HG03060 (cell line): ENCODE measurements at regions not wholly inside any gene's neighbourhood (a gene's known extent, or its start where the extent isn't known, plus 50 kb on each side); places are given as distances from the start of the nearest gene placed in this dataset.

ENCODE experiments used
- ATAC-seq: cut with Tn5 transposase; IDR thresholded peaks from one replicate; pipeline ENCODE4 v1.9.1; 2021; ENCODE audit warnings: low read depth, moderate number of reproducible peaks; ENCODE audit not compliant: unreplicated experiment

DNA sequence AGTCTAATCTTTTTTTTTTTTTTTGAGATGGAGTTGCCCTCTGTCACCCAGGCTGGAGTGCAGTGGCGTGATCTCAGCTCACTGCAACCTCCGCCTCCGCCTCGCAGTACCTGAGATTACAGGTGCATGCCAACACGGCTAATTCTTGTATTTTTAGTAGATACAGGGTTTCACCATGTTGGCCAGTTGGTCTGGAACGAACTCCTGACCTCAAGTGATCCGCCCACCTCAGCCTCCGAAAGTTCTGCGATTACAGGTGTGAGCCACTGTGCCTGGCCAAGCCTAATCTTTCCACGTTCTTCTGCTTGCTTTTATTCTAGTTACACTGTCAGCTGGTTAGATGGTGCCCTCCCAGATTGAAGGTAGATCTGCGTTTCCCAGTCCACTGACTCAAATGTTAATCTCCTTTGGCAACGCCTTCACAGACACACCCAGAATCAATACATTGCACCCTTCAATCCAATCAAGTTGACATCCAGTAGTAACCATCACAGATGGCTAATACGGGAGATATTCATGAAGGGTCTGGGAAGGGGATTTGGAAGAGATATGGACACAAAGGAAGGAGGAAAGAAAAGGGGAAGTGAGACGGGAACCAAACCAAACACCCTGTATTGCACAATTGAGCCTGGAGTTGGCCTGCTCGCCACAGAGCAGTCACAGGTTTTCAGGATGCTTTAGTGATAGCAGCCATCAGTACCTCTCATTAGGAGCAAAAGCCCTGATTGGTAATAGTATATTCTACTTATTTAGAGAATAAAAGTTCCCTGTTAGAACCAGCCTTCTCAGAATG is 229.8 kb downstream of the PIK3C3 start:
- ATAC-seq: no peak

DNA sequence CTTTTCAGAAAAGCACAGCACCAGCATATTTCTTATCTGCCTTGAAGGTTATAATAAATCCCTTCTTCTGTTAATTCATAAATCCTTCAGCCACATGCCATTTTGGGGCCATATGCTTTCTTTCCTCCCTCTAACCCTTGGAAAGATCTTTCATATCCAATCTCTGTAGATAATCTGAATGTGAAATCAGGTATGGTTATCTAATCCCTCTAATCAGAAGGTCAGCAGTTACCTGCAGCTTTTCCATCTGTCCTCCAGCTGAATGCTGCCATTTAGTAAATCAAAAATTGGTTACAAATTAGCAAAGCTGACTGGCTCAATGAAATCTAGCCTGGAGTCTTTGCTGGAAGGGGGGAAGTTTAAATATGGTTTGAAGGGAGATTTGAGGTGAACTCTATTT is 230.5 kb downstream of the PIK3C3 start:
- ATAC-seq: no peak

DNA sequence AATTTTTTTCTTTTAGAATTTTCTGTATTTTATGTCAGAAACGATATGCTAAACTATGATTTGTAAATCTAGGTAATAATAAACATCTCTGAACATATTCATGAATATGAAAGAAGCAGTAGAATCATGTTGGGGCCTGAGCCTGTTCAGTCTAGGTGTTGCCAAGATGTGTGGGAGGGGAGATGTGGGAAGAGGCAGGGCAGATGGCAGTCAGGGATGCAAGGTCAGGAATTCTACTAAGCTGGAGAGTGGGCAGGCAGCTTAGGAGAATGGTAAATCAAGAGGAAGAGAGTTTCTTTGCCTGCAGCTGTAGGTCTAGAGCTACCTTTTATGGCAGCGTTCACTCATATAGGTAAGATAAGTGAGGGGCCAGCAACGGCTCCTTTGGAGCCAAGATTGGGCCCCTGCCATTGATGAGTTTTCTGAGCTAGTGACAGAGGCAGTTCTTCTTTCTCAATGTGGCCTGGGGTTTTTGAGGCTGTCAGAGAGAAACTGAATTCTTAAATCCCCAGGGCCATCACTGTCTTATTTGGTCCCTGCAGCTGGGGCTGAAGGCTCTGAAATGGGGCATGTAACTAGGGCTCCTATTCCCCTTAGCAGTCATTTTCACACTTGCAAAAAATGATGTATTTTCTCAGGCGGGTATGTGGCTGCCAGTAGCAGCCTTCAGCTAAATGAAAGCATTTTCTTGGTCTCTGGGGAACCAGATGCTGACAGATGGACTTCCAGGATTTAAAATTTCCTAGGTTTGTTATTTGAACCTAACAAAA is 232.8 kb downstream of the PIK3C3 start:
- ATAC-seq: peak; percentile 85

GRCh38 chr18:42190643-42191042 is 235.6 kb downstream of the PIK3C3 start:
- ATAC-seq: no peak

DNA sequence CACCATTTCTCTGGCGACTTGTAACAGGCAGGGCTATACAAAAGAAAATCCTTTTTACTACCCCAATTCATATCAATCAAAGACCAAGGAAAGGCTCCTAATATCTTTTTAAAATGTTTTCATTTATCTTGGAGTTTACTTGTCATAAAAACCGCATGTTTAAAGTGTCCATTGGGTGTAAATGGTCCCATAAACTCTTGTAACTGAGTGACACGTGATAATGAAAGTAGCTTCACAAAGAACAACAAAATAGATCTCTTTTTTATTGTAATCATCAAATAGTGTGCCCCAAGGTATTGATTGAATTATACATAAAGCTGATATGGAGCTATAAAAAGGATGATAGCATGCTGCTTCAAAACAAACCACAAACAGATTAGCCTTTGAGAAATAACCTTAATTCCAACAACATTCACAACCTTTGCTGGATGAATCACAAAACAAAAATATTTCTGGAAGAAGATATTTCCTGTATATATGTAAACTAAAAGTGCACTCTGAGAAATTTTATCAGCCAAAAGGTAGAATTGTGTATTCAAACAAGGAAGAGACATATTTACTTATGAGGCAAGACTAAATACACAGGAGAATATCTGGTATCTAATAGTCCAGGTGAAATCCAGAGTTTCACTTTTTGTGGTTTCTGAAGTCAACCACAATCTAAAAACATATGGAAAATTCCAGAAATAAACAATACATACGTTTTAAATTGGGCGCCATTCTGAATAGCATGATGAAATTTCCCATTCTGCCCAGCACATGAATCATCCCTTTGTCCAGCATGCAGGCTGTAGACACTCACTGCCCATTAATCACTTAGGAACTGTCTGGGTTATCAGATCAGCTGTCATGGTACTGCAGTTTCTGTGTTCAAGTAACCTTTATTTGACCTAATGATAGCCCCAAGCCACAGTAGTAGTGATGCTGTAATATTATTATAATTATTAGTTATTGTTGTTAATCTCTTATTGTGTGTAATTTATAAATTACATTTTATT is 237.5 kb downstream of the PIK3C3 start:
- ATAC-seq: no peak

- no peak for ATAC-seq
These were observed 241.6 kb downstream of the PIK3C3 start for GRCh38 chr18:42196651-42197050.

DNA sequence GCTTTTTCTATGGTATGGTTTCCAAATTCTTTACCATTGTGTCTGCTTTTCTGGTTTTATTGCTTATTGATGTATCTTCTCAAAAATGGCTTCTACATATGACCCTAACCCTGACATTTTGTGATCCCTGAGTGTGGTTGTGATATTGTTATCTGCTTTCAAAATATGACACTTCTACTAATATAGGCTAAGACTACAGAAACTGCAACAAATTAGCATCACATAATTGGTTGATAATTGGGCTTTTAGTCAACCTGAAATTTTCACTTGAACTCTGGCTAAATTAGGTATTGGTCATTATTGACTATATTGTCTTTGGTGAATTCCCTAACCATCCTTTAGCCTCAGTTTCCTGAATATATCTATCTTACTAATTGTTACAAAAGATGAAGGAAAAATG is 246.1 kb downstream of the PIK3C3 start:
- no peak for ATAC-seq

DNA sequence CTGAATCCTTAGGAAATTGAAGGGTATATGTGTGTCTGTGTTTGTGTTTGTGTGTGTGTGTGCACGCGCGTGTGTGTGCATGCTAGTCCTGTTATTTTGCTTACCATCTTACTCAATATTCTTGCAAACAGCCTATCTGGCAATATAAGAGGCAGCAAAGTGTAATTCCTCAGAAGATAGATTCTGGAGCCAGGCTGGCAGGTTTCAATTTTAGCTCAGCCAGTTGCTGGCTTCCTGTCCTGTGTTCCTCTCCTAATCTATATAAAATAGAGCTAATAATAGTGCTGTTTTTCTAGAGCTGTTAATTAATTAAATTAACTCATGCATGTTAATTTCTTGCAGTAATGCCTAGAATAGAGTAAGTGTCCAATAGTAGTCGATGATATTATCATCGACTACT is 256.2 kb downstream of the PIK3C3 start:
- no peak for ATAC-seq

DNA sequence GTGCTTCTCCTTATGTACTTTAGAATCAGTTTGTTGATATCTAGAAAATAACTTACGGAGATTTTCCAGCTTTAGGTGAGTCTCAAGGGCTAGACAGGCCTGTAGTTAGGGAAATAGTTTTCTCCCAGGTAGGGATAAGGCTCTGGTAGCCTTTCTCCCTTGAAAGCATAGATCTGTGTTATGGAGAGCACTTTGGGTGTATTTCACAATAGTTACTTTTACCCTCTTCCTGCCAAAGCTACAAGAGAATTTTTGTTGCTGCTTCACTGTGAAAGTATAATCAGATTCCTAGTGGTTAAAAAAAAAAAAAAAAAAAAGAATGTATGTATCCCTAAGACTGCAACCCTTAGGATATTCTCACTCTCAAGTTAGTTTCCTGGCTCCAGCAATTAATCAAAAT is 267.5 kb downstream of the PIK3C3 start:
- ATAC-seq: no peak

DNA sequence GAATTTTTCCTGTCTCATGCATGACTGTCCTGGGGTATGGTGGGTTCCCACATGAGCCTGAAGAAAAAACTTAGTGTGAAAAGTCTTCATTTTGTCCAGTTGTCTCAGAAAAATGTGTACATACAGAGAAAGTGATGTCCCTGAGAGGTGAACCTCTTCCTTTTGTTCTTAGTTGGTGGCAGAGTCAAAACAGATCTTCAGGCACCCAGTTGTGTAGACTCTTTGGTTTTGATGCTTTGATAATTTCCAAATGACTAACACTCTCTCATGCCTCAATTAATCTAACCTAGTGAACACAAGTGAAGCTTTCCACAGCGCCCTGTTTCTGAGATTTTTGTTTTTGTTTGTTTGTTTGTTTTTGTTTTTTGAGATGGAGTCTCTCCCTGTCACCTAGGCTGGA is 273.5 kb downstream of the PIK3C3 start:
- ATAC-seq: no peak

GRCh38 chr18:42229211-42230210 is 274.5 kb downstream of the PIK3C3 start:
- ATAC-seq: peak; percentile 98

DNA sequence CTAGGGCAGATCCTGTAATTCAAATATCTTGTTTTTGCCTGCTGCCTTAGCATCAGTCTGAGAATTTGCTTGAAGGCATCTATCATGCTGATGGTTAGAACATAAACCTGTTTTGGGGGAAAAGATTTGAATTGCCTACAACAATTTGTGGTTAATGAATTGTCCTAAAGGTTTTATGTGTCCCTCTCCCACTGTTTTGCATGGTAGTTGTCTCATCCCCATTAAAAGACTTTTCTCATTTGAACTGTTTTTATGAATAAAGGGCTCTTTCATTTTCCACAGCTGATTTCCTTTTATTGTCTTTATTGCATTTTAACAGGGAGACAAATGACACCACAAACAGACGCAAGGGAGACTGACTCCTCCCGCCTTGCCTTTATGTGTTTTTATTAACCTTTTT is 275.6 kb downstream of the PIK3C3 start:
- ATAC-seq: no peak

GRCh38 chr18:42231284-42231683 is 276.2 kb downstream of the PIK3C3 start:
- no peak for ATAC-seq

DNA sequence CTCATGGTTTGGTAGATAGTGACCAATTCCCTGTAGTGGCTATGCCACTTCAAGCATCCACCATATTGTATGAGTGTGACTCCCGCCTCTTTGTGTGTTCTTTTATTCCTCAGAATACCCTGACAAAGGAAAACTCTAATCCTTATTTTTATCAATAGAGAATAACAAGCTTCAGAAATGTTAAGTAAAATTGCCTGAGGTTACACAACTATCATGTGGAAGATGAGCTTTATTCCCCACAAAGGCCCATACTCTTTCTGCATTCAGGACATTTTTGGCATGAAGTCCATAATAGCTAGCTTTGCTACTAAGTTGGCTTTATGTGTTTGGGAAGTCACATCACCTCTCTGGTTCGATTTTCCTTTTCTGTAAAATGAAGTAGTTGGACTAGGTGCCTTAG is 276.8 kb downstream of the PIK3C3 start:
- no peak for ATAC-seq

GRCh38 chr18:42233908-42234307 is 278.9 kb downstream of the PIK3C3 start:
- no peak for ATAC-seq

DNA sequence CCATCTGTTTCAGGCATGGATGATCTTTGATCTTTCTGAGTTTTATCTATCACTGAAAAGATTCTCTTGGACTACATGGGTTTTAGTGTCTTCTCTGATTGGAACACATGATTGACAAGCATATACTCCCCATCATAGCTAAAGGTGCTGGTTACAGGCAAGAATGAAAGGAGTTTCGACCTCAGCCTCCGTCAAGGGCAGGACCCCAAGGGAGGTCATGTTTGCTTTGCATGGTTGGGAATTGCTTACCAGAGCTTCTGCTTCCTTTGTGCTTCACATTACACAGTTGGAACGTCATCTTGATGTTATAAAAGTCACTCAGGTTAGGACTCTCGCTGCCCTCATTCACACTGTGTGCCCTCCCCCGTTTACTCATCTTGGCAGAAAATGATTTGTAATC is 287.7 kb downstream of the PIK3C3 start:
- ATAC-seq: no peak

- no peak for ATAC-seq
These were observed 290.1 kb downstream of the PIK3C3 start for GRCh38 chr18:42245137-42245536.

GRCh38 chr18:42255908-42256765 is 301.1 kb downstream of the PIK3C3 start:
- no peak for ATAC-seq
